HG03025 (cell line): ENCODE measurements at regions not wholly inside any gene's neighbourhood (a gene's known extent, or its start where the extent isn't known, plus 50 kb on each side); places are given as distances from the start of the nearest gene placed in this dataset.
A peak's percentile ranks its signal among the peaks of the same experiment; 100 is the strongest.

Source experiments
- ATAC-seq: cut with Tn5 transposase; IDR thresholded peaks from one replicate; pipeline ENCODE4 v1.9.1; 2021; ENCODE audit warnings: mild to moderate bottlenecking, moderate library complexity; ENCODE audit not compliant: unreplicated experiment, low FRiP score

DNA sequence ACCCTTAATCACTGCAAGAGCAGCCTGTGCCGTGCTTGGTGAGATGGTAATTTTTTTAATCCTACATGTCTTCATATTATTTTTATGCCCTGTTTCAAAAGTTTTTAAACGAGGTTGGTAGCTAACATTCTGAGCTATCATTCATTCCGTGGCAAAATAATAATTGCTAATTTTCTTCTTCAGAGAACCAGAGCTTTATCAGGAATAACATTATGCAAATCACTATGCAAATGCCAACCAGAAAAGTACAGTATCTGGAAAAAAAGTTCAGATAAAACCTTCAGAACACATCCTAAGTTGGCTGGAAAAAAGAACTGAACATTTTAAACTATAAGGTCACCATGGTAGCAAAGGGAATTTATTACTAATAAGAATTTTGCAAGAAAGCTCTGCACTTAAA, 165.1 kb upstream of the NABP1 start:
- ATAC-seq: no peak

DNA sequence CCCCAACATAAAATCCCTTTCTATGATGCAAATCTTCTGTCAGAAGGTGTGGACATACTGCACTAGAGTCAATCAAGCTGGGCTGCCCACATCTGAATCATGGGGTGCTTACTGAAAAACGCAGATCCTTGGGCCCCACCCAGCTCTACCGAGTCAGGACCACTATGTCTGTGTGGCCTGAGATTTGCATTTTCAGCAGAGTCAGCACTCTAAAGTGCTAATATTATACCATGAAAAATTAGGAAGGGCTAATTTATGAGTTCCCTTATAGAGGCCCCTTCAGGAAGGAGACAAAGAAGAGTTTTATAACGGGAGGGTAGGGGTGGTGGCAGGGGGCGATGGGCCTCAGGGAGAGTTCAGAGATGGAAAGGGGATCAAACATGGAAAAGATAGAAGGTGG, 163.3 kb upstream of the NABP1 start:
- ATAC-seq: no peak

DNA sequence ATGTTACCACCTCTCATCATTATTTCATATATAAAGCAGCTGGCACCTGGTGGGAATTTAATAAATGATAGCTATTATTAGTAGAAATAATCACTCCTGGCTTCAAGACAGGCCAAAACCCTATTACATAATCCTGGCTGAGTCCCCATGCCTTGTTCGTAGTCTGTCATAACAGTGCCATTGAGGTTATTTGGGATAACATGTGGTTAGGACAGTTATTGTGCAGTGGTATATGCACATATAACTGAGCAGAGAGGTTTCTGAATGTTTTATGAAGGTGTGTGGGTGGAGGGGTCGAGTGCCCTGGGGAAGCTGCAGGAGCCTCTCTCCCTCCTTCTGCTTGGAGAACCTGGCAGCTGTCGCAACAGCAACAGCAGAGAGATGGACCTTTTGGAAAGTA, 162.4 kb upstream of the NABP1 start:
- ATAC-seq: no peak

DNA sequence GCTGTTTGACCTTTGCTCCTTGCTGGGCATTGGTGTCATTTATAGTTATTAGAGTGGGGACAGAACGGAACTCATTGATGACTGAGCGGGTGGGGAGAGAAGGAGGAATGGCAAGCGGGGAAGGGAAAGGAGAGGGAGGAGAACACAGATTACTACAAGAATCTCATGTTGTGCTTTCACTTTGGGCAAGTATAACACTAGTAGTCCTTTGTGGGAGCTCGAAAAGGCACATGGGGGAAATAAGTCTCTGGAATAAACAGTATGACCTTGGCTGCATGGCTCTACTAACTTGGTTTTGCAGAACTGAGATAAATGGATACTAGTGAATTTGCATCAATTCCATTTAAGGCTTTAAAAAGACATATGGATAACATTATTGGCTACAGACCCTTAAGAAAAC, 161.7 kb upstream of the NABP1 start:
- ATAC-seq: no peak

DNA sequence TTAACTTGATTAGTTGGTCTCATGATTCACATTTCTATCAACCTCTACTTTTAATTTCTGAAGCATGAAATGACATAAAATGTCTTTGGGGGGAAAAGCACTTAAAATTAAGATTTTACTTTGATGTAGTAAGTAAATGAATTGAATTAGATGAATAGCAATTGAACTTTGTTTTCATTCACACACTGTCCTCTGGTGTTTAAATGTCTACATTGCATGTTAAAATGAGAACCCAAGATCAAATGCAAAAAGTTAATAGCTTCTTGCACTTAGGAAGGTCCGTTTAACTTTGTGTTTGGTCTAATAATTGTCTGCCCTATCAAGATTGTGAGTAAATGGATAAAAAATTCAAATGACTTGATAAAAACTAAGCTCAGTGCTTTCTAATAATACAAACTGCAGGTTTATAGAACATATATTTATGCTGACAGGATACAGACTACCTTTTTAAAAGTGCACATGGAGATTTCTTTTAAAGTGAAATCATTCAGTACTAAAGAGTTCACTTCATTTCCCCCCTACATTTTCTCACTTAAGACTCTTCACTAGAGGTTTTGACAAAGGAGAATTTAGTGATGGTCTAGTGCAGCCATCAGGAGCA, 156.2 kb upstream of the NABP1 start:
- no peak for ATAC-seq

DNA sequence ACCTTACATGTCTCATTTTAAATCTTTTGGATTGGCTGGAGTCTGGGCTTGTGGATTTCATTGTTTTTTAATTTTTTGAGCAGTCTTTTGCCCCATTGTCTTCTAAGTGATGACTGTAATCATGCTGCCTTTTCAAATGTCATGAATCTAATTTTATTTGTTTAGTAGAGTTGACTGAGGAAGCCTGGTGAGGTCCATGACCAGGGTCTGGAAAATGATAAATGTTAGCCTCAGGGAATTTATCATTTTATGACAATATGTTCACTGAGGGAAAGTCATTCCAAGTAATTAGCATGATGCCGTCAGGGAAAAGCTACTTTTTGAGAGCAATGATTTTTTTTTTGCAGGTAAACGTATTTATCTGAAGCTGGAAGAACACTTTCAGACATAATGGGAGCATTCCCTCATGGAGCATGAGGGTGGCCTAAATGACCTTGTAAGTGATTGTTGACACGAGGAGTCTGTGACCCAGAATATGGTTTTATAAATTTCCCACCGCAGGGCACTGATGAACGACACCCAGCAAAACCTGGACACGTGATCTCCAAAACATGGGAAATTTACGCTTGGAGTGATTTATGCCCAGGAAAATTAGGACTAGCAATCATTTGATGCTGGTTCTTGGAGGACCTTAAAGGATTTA, 155.3 kb upstream of the NABP1 start:
- no peak for ATAC-seq

DNA sequence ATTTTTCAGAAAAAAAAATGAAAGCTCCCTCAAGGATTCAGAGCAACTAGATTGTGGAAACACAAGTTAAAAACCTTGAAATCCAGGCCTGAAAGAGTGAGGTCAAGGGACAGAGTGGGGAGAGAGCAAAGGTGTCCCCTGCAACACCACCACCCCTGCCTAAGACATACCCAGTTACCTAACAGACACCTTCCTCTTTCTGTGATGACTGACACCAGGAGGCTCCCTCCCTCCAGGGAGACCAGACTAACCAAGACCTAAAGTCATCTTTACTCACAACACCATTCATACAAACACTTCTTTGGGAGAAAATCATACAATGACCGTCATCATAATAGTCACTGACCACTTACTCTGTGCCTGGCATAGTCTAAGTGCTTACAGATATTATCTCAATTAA, 151.8 kb upstream of the NABP1 start:
- ATAC-seq: no peak

DNA sequence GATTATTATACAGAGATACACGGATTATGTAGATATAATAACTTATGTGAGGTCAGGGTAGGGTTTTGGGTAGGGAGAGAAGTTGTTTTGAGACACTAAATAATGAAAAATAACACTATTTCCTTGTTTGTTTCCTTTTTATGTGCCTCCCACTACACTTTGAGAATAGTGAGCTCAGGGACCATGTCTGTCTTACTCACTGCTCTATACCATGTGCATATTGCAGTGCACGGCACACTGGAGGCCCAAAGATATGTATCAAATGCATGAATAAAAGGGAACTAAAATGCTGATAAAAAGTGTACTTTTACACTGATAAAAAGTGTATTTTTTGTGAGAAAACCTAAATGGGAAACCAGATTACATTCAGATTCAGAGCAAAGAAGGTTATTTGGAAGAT, 151.4 kb upstream of the NABP1 start:
- no peak for ATAC-seq

DNA sequence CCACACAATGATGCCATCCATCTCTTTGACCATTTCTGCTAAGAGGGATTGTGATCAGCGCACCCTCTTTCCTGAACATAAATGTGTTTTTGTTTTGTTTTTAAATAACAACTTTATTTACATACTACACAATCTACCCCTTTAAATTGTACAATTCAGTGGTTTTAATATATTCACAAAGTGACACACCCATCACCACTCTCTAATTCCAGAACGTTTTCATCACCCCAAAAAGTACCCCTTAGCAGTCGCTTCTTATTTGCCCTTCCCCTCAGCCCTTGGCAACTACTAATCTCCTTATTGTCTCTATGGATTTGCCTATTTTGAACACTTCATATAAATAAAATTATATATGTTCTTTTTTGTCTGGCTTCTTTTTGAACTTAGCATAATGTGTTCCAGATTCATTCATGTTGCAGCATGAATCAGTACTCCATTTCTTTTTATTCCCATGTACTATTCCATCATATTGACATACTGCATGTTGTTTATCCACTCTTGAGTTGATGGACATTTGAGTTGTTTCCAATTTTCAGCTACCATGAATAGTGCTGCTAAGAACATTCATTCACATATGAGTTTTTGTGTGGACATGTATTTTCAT, 150.9 kb upstream of the NABP1 start:
- no peak for ATAC-seq

DNA sequence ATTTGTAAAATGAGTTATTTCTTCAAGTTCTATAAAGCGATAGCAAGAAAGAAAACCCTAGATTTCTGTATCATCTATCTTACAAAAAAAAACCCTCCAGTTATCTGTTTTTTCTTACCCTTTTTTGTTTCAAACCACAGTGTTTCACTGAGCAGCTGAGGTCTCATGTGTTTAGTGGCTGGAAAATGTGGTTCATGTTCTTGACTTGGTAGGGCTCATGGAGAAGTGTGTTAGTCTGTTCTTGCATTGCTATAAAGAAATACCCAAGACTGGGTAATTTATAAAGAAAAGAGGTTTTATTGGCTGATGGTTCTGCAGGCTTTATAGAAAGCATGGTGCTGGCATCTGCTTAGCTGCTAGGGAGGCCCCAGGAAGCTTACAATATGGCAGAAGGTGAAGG, 147.3 kb upstream of the NABP1 start:
- no peak for ATAC-seq

DNA sequence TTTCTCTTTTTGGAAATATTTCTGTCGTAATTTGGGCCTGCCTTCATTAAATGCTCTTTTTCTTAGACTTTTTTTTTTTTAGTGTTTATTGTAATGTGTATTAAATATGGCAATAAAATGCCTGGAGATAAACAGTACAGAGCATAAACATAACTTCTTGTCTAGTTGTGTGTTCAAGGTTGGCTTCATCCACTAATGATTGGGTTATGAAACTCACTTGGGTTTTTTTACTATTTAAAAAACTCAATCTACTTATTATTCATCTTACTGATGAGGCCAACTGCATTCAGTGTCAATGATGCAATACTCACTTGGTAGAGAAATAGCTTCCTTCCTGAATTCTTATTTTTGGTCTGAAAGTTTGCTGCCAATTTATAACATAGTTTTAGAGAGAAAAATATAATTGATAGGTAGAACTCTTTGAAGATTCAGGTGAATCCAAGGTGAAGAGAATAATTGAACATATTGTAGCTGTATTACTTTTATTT, 144.2 kb upstream of the NABP1 start:
- no peak for ATAC-seq

DNA sequence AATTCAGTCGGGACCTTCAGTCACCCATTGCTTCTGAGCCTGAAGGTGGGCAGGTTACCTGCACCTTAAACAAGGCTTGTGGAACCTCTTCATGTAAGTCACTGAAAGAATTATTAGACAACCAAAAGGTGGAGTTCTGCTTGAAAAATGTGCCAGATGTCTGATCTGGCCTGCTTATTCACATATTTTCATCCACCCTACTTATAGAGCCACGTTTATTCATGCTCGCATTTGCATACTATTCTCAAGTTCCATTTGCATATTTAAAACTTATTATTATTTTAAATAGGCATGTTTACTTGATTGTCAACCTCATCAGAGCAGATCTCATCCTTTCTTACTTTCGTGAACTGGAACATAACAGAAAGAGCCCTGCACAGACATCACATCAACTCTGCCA, 140.0 kb upstream of the NABP1 start:
- ATAC-seq: no peak

DNA sequence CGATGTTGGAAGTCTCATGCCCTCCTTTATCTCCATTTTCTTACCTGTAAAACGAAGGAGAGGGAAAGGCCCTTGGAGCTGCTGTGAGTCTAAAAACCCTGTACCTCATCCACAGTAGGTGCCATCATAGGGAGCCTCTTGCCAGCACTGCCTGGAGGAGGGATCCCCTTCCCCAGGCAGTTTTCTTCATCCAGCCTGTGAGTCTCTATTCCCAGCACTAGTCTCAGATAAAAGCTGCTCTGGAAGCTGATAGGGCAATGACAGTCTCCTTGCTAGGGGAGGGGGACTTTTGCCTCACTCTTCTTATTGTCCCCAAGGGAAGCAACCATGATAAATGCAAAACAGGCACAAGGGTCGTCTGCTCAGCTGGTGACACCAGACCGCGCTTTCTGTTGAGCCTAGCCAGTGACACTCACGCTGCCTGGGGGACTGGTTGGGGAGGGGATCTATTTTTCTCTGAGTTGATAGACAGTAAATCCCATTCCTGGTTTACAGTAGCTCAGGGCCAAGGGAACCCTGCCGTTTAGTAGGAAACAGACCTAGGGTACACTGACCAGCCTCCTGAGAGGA, 139.5 kb upstream of the NABP1 start:
- no peak for ATAC-seq

DNA sequence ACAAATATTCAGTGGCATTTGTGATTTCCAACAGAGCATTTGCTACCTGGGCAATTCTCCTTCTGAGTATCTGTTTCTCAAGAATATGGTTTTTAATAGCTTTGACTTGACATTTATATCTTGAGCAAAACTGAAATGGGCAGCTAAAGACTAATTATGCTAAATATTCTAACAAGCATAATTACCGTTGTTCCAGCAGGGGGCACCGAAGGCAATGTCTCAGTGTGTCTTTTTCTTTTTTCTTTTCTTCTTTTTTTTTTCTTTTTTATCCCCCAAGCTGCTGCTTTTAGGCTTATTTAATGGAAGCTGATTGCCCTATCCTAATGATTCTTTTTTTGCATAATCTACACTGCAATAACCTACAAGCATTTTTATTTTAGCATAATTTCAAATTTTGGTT, 138.9 kb upstream of the NABP1 start:
- ATAC-seq: no peak

DNA sequence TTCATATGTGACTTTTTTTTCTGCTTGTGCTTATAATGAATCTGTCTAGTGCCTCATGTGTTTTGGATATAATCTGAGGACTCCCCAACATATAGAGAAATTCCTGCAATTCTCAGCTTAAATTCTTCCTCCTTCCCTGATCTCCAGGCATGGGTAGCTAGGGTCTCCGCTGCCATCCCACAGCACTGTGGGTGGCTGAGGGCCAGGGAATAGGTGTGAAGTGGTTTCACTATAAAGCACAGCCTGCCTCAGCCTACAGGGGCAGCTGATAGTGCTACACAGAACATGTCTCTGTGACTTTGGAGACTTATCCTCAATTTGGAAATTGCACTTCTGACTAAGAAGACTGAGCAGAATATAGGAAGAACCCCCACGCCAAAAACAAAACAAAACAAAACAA, 137.3 kb upstream of the NABP1 start:
- no peak for ATAC-seq

DNA sequence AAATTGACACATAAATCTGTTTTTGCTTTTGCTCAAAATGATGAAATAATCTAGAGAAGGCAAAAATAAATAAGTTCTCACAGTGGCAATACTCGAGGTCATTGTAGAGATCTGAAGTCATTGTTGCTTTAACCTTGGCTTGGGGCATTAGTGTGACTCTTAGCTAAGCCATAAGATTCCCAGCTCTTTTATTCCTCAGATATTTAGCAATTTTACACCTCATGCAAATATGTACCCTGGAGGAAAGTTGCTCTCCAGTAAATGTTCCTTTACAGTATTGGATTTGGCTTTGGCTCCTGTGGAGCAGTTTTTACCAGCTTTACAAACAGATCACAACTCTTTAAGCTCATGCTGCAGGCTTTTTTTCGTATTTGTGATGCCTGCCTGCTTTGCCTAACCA, 134.2 kb upstream of the NABP1 start:
- ATAC-seq: no peak

DNA sequence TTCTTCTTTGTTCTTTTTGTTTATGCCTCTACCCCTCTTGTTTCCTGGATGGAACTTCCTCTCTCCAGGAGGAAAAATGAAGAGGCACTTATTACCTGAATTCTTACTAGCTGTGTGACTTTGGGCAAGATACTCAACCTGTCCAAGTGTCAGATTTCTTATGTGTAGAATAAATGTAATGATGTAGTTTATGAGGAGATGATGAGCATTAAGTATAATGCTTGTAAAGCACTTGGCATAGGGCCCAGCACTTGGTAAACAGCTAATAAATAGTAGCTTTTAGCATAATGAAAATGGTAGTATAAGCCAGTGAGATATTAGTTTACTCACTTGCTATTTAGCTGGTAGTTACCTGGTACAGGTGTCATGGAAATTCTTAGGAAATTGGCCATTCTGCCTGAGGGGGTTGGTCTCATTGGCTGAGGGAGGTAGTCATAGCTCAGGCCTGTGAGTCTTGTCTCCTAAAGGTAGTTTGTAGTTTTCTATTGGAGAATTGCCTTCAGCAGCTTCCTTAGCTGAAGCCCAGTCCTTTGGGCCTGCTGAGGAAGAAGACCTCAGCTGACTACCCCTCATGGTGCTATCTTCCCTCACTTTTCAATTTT, 133.4 kb upstream of the NABP1 start:
- no peak for ATAC-seq

DNA sequence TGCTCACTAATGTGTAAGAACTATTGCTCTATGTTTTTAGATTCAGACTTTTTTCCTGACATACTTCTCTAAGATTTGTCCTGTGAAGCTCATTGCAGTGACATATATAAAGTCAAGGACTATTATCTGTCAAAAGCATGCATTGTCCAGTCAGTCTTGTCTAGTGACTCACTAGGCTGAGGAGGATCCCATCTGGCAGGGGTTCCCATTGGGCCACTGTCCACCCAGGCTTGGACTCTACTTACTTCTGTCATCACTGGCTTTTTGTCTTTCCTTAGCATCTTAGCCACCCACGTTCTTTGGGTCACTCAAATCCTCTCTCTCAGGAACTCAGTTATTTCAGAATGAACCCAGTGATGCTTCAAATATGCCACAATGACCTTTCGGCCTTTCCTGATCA, 132.6 kb upstream of the NABP1 start:
- no peak for ATAC-seq

DNA sequence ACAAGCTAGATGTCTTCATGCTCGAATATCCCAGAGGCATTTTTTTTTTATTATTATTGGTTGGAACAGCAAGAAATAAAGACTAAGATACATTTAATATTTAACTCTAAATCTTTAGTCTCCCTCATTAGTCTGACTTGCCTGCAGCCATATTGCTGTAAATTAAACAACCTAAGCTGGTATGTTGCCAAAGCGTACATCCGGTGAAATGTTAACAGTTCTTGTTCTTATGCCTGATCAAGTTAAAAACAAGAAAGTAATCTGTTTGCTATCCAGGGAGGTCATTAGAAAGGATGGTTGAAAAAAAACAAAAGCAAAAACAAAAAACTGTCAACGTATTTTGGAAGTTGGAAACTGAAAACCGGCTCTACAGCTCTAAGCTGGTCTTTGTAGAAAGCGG, 125.9 kb upstream of the NABP1 start:
- ATAC-seq: no peak

DNA sequence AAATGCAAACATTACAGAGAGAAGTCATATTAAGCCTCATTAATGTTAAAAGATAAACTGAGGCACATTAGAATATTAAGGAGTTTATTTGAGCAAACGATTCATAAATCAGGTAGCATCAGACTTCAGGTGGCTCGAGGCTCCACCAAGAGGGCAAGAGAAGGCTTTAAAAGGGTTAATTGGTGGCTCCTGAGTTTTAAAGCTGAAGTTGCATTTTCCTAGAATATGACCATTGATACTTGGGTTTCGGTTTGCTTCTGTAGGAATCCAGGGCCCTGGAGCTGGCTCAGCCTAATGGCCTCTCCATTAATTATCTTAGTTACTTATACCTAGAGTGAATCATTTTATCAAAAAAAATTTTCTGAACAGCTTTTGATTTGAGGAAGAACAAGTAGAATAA, 123.7 kb upstream of the NABP1 start:
- no peak for ATAC-seq

DNA sequence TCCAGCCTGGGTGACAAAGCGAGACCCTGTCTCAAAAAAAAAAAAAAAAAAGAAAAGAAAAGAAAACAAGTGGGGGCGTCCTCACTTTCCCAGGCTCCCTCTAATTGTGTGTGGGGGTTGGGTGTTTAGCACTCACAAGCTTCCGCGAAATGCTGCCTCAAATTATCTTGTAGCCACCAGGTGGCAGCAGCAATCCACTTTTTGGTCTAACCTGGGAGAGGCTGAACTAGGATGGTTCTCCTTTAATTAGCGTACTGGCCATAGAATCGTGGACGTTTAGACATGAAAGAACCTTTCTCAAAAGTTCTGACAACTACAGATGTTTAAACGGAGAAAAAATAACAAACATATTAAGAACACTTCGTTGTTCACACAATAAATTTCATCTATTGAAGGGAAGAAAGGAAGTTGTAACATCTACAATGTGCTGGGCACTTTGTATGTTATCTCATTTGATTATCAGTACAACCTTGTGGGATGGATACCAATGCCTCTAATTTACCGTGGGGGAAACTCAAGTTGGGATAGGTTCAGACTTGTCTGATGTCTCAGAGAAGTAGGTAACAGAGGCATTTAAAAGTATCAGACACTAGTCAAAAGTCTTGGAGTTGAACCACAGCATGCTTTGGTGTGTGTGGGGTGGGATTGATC, 122.7 kb upstream of the NABP1 start:
- peak; percentile 94 for ATAC-seq
